ENCODE measurements at regions not wholly inside any gene's neighbourhood (a gene's known extent, or its start where the extent isn't known, plus 50 kb on each side); places are given as distances from the start of the nearest gene placed in this dataset.

DNA sequence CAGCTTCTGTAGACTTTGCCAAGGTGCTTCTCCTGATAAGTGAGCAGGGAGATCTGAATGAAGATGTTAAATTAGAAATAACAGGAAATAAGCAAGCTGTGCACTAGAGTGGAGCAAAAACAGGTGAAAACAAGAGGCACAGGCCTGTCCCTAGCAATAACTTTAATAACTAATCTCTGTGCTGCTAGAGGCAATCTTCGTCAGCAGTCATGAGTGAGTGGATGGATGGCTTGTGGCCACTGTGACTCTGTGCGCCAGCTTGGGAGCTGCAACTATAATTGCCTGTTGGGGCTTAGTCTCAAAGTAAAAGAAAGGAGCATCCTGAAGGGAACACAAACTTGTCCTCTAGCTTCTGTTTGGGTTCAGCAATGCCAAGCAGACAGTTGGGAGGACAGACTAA, 240.3 kb downstream of the HHIPL2 start:
- ATAC-seq: no peak

GRCh38 chr1:222306512-222306911, 241.4 kb downstream of the HHIPL2 start:
- TF ChIP-seq TOX (CRISPR knock-in tag; IDR thresholded peaks at IDR 0.05; ENCODE audit: borderline replicate concordance): no peak
- TF ChIP-seq ZFP3 (CRISPR knock-in tag; IDR thresholded peaks at IDR 0.05): no peak
- no peak for TF ChIP-seq CSDC2 (CRISPR knock-in tag; IDR thresholded peaks at IDR 0.05)
- TF ChIP-seq, protein P1, sequence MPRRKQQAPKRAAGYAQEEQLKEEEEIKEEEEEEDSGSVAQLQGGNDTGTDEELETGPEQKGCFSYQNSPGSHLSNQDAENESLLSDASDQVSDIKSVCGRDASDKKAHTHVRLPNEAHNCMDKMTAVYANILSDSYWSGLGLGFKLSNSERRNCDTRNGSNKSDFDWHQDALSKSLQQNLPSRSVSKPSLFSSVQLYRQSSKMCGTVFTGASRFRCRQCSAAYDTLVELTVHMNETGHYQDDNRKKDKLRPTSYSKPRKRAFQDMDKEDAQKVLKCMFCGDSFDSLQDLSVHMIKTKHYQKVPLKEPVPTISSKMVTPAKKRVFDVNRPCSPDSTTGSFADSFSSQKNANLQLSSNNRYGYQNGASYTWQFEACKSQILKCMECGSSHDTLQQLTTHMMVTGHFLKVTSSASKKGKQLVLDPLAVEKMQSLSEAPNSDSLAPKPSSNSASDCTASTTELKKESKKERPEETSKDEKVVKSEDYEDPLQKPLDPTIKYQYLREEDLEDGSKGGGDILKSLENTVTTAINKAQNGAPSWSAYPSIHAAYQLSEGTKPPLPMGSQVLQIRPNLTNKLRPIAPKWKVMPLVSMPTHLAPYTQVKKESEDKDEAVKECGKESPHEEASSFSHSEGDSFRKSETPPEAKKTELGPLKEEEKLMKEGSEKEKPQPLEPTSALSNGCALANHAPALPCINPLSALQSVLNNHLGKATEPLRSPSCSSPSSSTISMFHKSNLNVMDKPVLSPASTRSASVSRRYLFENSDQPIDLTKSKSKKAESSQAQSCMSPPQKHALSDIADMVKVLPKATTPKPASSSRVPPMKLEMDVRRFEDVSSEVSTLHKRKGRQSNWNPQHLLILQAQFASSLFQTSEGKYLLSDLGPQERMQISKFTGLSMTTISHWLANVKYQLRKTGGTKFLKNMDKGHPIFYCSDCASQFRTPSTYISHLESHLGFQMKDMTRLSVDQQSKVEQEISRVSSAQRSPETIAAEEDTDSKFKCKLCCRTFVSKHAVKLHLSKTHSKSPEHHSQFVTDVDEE (CRISPR knock-in tag; IDR thresholded peaks at IDR 0.05): no peak
- TF ChIP-seq ZNF565 (CRISPR knock-in tag; conservative IDR thresholded peaks at IDR 0.05; ENCODE audit: low read depth): no peak
- no peak for TF ChIP-seq BACH2 (CRISPR knock-in tag; IDR thresholded peaks at IDR 0.05; ENCODE audit: borderline replicate concordance)
- TF ChIP-seq ZNF70 (CRISPR knock-in tag; IDR thresholded peaks at IDR 0.05): no peak
- no peak for TF ChIP-seq ZC3H10 (CRISPR knock-in tag; IDR thresholded peaks at IDR 0.05)
- TF ChIP-seq ARNTL (CRISPR knock-in tag; IDR thresholded peaks at IDR 0.05; ENCODE audit: borderline replicate concordance, low read depth): no peak
- no peak for TF ChIP-seq ESRRG (CRISPR knock-in tag; IDR thresholded peaks at IDR 0.05)
- no peak for TF ChIP-seq ZFP30 (CRISPR knock-in tag; IDR thresholded peaks at IDR 0.05)
- TF ChIP-seq RARB (CRISPR knock-in tag; IDR thresholded peaks at IDR 0.05): no peak
- TF ChIP-seq GLIS3 (CRISPR knock-in tag; IDR thresholded peaks at IDR 0.05): no peak
- no peak for TF ChIP-seq ISL1 (CRISPR knock-in tag; IDR thresholded peaks at IDR 0.05)
- no peak for TF ChIP-seq TCF4 (CRISPR knock-in tag; IDR thresholded peaks at IDR 0.05; ENCODE audit: borderline replicate concordance)
- ATAC-seq: no peak

More for the DNA sequence above, 240.3 kb downstream of the HHIPL2 start:
- TF ChIP-seq, protein P2, sequence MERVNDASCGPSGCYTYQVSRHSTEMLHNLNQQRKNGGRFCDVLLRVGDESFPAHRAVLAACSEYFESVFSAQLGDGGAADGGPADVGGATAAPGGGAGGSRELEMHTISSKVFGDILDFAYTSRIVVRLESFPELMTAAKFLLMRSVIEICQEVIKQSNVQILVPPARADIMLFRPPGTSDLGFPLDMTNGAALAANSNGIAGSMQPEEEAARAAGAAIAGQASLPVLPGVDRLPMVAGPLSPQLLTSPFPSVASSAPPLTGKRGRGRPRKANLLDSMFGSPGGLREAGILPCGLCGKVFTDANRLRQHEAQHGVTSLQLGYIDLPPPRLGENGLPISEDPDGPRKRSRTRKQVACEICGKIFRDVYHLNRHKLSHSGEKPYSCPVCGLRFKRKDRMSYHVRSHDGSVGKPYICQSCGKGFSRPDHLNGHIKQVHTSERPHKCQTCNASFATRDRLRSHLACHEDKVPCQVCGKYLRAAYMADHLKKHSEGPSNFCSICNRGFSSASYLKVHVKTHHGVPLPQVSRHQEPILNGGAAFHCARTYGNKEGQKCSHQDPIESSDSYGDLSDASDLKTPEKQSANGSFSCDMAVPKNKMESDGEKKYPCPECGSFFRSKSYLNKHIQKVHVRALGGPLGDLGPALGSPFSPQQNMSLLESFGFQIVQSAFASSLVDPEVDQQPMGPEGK (CRISPR knock-in tag; IDR thresholded peaks at IDR 0.05; ENCODE audit: borderline replicate concordance): no peak
- TF ChIP-seq PPARA (CRISPR knock-in tag; IDR thresholded peaks at IDR 0.05; ENCODE audit: borderline replicate concordance) (no peak), ARNTL (CRISPR knock-in tag; IDR thresholded peaks at IDR 0.05; ENCODE audit: borderline replicate concordance, low read depth) (no peak), ISL1 (CRISPR knock-in tag; IDR thresholded peaks at IDR 0.05) (no peak), TCF4 (CRISPR knock-in tag; IDR thresholded peaks at IDR 0.05; ENCODE audit: borderline replicate concordance) (no peak), ZFP30 (CRISPR knock-in tag; IDR thresholded peaks at IDR 0.05) (no peak), GLIS3 (CRISPR knock-in tag; IDR thresholded peaks at IDR 0.05) (no peak), ZFP3 (CRISPR knock-in tag; IDR thresholded peaks at IDR 0.05) (no peak)

GRCh38 chr1:222306011-222306410, 241.9 kb downstream of the HHIPL2 start:
- ATAC-seq: no peak
- TF ChIP-seq, protein P1 (CRISPR knock-in tag; IDR thresholded peaks at IDR 0.05): no peak
- TF ChIP-seq BACH2 (CRISPR knock-in tag; IDR thresholded peaks at IDR 0.05; ENCODE audit: borderline replicate concordance) (no peak), TOX (CRISPR knock-in tag; IDR thresholded peaks at IDR 0.05; ENCODE audit: borderline replicate concordance) (no peak), PPARA (CRISPR knock-in tag; IDR thresholded peaks at IDR 0.05; ENCODE audit: borderline replicate concordance) (no peak), ZNF8 (CRISPR knock-in tag; IDR thresholded peaks at IDR 0.05) (no peak), ESRRG (CRISPR knock-in tag; IDR thresholded peaks at IDR 0.05) (no peak), ZFP30 (CRISPR knock-in tag; IDR thresholded peaks at IDR 0.05) (no peak), ISL1 (CRISPR knock-in tag; IDR thresholded peaks at IDR 0.05) (no peak), SNAI2 (CRISPR knock-in tag; IDR thresholded peaks at IDR 0.05) (no peak), ARNTL (CRISPR knock-in tag; IDR thresholded peaks at IDR 0.05; ENCODE audit: borderline replicate concordance, low read depth) (no peak), GLIS3 (CRISPR knock-in tag; IDR thresholded peaks at IDR 0.05) (no peak), ZNF70 (CRISPR knock-in tag; IDR thresholded peaks at IDR 0.05) (no peak), ZC3H10 (CRISPR knock-in tag; IDR thresholded peaks at IDR 0.05) (no peak)

- no peak for ATAC-seq
- TF ChIP-seq RARB (CRISPR knock-in tag; IDR thresholded peaks at IDR 0.05) (no peak), SNAI2 (CRISPR knock-in tag; IDR thresholded peaks at IDR 0.05) (no peak), POU6F1 (CRISPR knock-in tag; IDR thresholded peaks at IDR 0.05; ENCODE audit: borderline replicate concordance, low read depth) (no peak), ISL1 (CRISPR knock-in tag; IDR thresholded peaks at IDR 0.05) (no peak), ZFP3 (CRISPR knock-in tag; IDR thresholded peaks at IDR 0.05) (no peak)
- TF ChIP-seq, protein P2 (CRISPR knock-in tag; IDR thresholded peaks at IDR 0.05; ENCODE audit: borderline replicate concordance): no peak
- TF ChIP-seq, protein P1 (CRISPR knock-in tag; IDR thresholded peaks at IDR 0.05): no peak
Observed at GRCh38 chr1:222301652-222302051, 246.3 kb downstream of the HHIPL2 start.

All from SK-N-SH treated with all-trans-retinoic acid at 6 μM for 48 hours (cell line).